ENCODE measurements at regions not wholly inside any gene's neighbourhood (a gene's known extent, or its start where the extent isn't known, plus 50 kb on each side); places are given as distances from the start of the nearest gene placed in this dataset.

DNA sequence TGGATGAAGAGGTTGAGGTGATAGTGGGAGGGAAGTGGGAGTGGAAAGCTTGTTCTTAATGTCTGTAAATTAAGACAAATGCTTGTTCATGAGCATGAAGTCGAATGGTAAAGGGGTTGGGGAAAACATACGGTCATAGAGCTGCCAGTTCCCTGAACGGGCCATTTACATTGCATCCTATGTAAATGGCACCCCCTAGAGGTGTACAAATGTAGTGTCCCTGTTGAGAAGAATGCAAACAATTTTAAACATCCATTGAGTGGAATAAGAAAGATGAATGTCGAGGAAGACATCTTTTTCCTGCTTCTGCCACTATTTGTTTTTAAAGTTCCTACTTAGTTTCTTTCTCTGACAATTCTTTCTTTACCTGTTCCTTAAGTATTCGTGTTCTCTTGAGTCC is 155.7 kb downstream of the RDH14 start:
- TF ChIP-seq POLR2A (IDR thresholded peaks at IDR 0.05) = no peak
- TF ChIP-seq POLR2AphosphoS5 (IDR thresholded peaks at IDR 0.05) = no peak

Measured in suprapubic skin (tissue), 4 donors.